A673 (cell line): ENCODE measurements at regions not wholly inside any gene's neighbourhood (a gene's known extent, or its start where the extent isn't known, plus 50 kb on each side); places are given as distances from the start of the nearest gene placed in this dataset.

Experiments
- EZH2 ChIP-seq: fragments of 200-600 bp; sonication (generic); IDR thresholded peaks from 2 replicates; pipeline ENCODE4 v1.6.1; 2017; ENCODE audit warnings: borderline replicate concordance, low read depth, mild to moderate bottlenecking, mixed read lengths, antibody characterized with exemption, low read length; ENCODE audit not compliant: poor library complexity, severe bottlenecking
- TF ChIP-seq, protein P1 (sequence below): fragments of 300-800, 200-600 bp; sonication (generic); conservative IDR thresholded peaks from 2 replicates; pipeline ENCODE4 v1.5.1; 2017; ENCODE audit warnings: low read depth, mild to moderate bottlenecking, antibody characterized with exemption, low read length, moderate library complexity, mixed read lengths

DNA sequence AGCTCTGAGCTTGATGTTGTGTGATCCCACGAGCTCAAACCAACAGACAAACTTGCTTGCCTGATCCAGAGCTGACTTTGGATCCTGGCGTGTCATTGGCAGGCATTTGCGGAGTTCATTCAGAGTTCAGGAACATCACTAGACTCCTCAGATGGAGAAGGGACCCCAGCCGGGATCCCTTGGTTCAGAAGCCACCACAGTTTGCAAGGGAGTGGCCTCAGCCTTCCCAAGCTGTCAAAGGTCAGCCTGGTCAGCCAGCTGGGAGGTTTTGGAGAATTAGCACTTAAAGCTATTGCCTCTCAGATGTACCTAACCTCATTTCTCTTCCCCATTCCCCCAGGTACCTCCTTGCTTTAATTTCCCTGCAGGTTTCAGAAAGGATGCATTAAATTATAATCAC lies 208.8 kb upstream of the SOX21 start:
- TF ChIP-seq, protein P1, sequence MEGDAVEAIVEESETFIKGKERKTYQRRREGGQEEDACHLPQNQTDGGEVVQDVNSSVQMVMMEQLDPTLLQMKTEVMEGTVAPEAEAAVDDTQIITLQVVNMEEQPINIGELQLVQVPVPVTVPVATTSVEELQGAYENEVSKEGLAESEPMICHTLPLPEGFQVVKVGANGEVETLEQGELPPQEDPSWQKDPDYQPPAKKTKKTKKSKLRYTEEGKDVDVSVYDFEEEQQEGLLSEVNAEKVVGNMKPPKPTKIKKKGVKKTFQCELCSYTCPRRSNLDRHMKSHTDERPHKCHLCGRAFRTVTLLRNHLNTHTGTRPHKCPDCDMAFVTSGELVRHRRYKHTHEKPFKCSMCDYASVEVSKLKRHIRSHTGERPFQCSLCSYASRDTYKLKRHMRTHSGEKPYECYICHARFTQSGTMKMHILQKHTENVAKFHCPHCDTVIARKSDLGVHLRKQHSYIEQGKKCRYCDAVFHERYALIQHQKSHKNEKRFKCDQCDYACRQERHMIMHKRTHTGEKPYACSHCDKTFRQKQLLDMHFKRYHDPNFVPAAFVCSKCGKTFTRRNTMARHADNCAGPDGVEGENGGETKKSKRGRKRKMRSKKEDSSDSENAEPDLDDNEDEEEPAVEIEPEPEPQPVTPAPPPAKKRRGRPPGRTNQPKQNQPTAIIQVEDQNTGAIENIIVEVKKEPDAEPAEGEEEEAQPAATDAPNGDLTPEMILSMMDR: no peak
- no peak for TF ChIP-seq EZH2
